H1 (cell line): ENCODE measurements at regions not wholly inside any gene's neighbourhood (a gene's known extent, or its start where the extent isn't known, plus 50 kb on each side); places are given as distances from the start of the nearest gene placed in this dataset.

Experiments used
- CTCF ChIA-PET: fragments of 300-600 bp; sonication (Branson Sonifier 250); formaldehyde crosslinking; loops from one replicate; lab custom pipeline; 2021; ENCODE audit not compliant: partially characterized antibody; lab: Charles Lee
- POLR2A ChIA-PET: fragments of 300-600 bp; sonication (Branson Sonifier 250); formaldehyde crosslinking; loops from one replicate; lab custom pipeline; 2021; ENCODE audit warnings: inconsistent platforms; ENCODE audit not compliant: partially characterized antibody; lab: Charles Lee
- DNase-seq, 2 experiments: peaks; one replicate each; pipeline versions ENCODE4 v3.0.0 to v3.0.0-alpha.2; 2010 to 2022; ENCODE audit warnings: low spot score in 2 of 2, low read depth in 1 of 2, mixed read lengths in 1 of 2
- FAIRE-seq: peaks from 2 replicates; lab custom pipeline; 2011; peaks lifted over from hg19 to GRCh38; lab: Jason Lieb, UNC
- H2AFZ ChIP-seq: 2 replicates; pipeline ENCODE4 v1.8.1; 2012; ENCODE audit warnings: low read length, inconsistent platforms
- H2AK5ac ChIP-seq: 2 replicates; pipeline ENCODE4 v1.6.1; 2013; ENCODE audit warnings: low read depth, low read length
- H2BK120ac ChIP-seq: replicated peaks from 2 replicates; pipeline ENCODE3; 2013; ENCODE audit warnings: low read depth, low read length, inconsistent platforms
- H2BK12ac ChIP-seq: 2 replicates; pipeline ENCODE4 v1.6.1; 2013; ENCODE audit warnings: low read depth, low read length
- H2BK15ac ChIP-seq: 2 replicates; pipeline ENCODE4 v1.6.1; 2013; ENCODE audit warnings: low read length
- H2BK20ac ChIP-seq: 2 replicates; pipeline ENCODE4 v1.6.1; 2013; ENCODE audit warnings: low read length
- H2BK5ac ChIP-seq: 2 replicates; pipeline ENCODE4 v1.6.1; 2013; ENCODE audit warnings: low read depth, low read length
- H3K14ac ChIP-seq: 2 replicates; pipeline ENCODE4 v1.6.1; 2013; ENCODE audit warnings: inconsistent platforms; ENCODE audit not compliant: insufficient read length
- H3K18ac ChIP-seq: 2 replicates; pipeline ENCODE4 v1.6.1; 2013; ENCODE audit warnings: low read length; ENCODE audit errors: extremely low read depth
- H3K23ac ChIP-seq: 2 replicates; pipeline ENCODE4 v1.6.1; 2013; ENCODE audit warnings: inconsistent platforms; ENCODE audit not compliant: insufficient read length
- H3K23me2 ChIP-seq: 2 replicates; pipeline ENCODE4 v1.6.1; 2013; ENCODE audit warnings: low read depth, low read length
- H3K27ac ChIP-seq: 2 replicates; pipeline ENCODE4 v1.6.1; 2011; ENCODE audit warnings: low read depth, low read length, inconsistent platforms
- H3K27me3 ChIP-seq, 4 experiments: replicated peaks in 1 of 4; 1 replicate in 1 of 4; 2 replicates in 3 of 4; pipeline versions ENCODE4 v1.6.1 to v1.8.1; 2011 to 2013; ENCODE audit warnings: low read length in 3 of 4, mild to moderate bottlenecking in 3 of 4, inconsistent platforms in 2 of 4, mixed read lengths in 2 of 4, moderate library complexity in 1 of 4; ENCODE audit not compliant: control insufficient read depth in 3 of 4, insufficient read depth in 3 of 4; ENCODE audit errors: extremely low read depth in 1 of 4
- H3K36me3 ChIP-seq, 4 experiments: 2 replicates each; pipeline versions ENCODE4 v1.6.1 to v1.8.1; 2011 to 2013; ENCODE audit warnings: mild to moderate bottlenecking in 4 of 4, low read length in 3 of 4, moderate library complexity in 2 of 4, control low read depth in 1 of 4, inconsistent platforms in 1 of 4; ENCODE audit not compliant: insufficient read depth in 4 of 4, control insufficient read depth in 2 of 4
- H3K4ac ChIP-seq: replicated peaks from 2 replicates; pipeline ENCODE3; 2013; ENCODE audit warnings: low read length, low read depth, mixed read lengths, inconsistent platforms; ENCODE audit not compliant: insufficient read length
- H3K4me1 ChIP-seq, 4 experiments: replicated peaks in 1 of 4; 1 replicate in 1 of 4; 2 replicates in 3 of 4; pipeline versions ENCODE4 v1.6.1 to v1.8.1; 2011 to 2013; ENCODE audit warnings: low read length in 3 of 4, inconsistent platforms in 2 of 4, mixed read lengths in 1 of 4; ENCODE audit not compliant: insufficient read depth in 4 of 4, control insufficient read depth in 3 of 4
- H3K4me2 ChIP-seq, 2 experiments: 2 replicates each; pipeline versions ENCODE4 v1.6.1 to v1.8.1; 2011 to 2013; ENCODE audit warnings: low read depth in 2 of 2, low read length in 2 of 2, control low read depth in 1 of 2, inconsistent platforms in 1 of 2, mild to moderate bottlenecking in 1 of 2; ENCODE audit not compliant: insufficient read depth in 1 of 2
- H3K4me3 ChIP-seq, 4 experiments: fragments of 200-600, 300-600 bp in 1 of 4; sonication (generic), shearing (Covaris generic), sonication (Bioruptor Twin) in 1 of 4; 2 replicates each; pipeline versions ENCODE4 v1.5.1 to v1.8.1; 2011 to 2016; ENCODE audit warnings: low read length in 4 of 4, low read depth in 3 of 4, control low read depth in 2 of 4, inconsistent platforms in 2 of 4, mild to moderate bottlenecking in 2 of 4, mixed read lengths in 1 of 4, moderate library complexity in 1 of 4; ENCODE audit not compliant: insufficient read depth in 2 of 4; ENCODE audit errors: extremely low read depth in 1 of 4
- H3K56ac ChIP-seq: replicated peaks from 2 replicates; pipeline ENCODE3; 2013; ENCODE audit warnings: low read depth, mild to moderate bottlenecking, mixed read lengths, low read length, inconsistent platforms; ENCODE audit not compliant: insufficient read length
- H3K79me1 ChIP-seq: 2 replicates; pipeline ENCODE4 v1.6.1; 2013; ENCODE audit warnings: low read depth, low read length, control low read depth
- H3K79me2 ChIP-seq, 2 experiments: 2 replicates each; pipeline versions ENCODE4 v1.6.1 to v1.8.1; 2012 to 2013; ENCODE audit warnings: low read length in 2 of 2, mild to moderate bottlenecking in 2 of 2, inconsistent platforms in 1 of 2; ENCODE audit not compliant: insufficient read depth in 2 of 2, control insufficient read depth in 1 of 2
- H3K9ac ChIP-seq, 4 experiments: replicated peaks in 1 of 4; 1 replicate in 1 of 4; 2 replicates in 3 of 4; pipeline versions ENCODE4 v1.6.1 to v1.8.1; 2011 to 2013; ENCODE audit warnings: low read depth in 3 of 4, low read length in 3 of 4, control low read depth in 2 of 4, mild to moderate bottlenecking in 2 of 4, moderate library complexity in 2 of 4, inconsistent platforms in 1 of 4; ENCODE audit errors: extremely low read depth in 1 of 4
- H3K9me3 ChIP-seq, 2 experiments: 2 replicates each; pipeline versions ENCODE4 v1.6.1 to v1.8.1; 2012 to 2013; ENCODE audit warnings: mild to moderate bottlenecking in 2 of 2, moderate library complexity in 2 of 2, control low read depth in 1 of 2, inconsistent platforms in 1 of 2, low read depth in 1 of 2, low read length in 1 of 2, mixed read lengths in 1 of 2; ENCODE audit not compliant: insufficient read depth in 2 of 2
- H4K20me1 ChIP-seq, 2 experiments: replicated peaks in 1 of 2; 2 replicates each; pipeline versions ENCODE3 to v1.8.1; 2011 to 2013; ENCODE audit warnings: inconsistent platforms in 2 of 2, low read length in 2 of 2, mild to moderate bottlenecking in 1 of 2; ENCODE audit not compliant: insufficient read depth in 2 of 2, control insufficient read depth in 1 of 2
- H4K5ac ChIP-seq: 2 replicates; pipeline ENCODE4 v1.6.1; 2013; ENCODE audit warnings: low read length, low read depth, mixed read lengths, inconsistent platforms; ENCODE audit not compliant: insufficient read length
- H4K8ac ChIP-seq: 2 replicates; pipeline ENCODE4 v1.8.0; 2013; ENCODE audit warnings: mild to moderate bottlenecking, moderate library complexity, low read length, inconsistent platforms; ENCODE audit not compliant: insufficient read depth; ENCODE audit errors: extremely low read depth
- H4K91ac ChIP-seq: replicated peaks from 2 replicates; pipeline ENCODE3; 2013; ENCODE audit warnings: low read length, mixed read lengths, inconsistent platforms; ENCODE audit not compliant: insufficient read length
- GTF2F1 ChIP-seq: IDR thresholded peaks from 2 replicates; pipeline ENCODE4 v1.6.1; 2012; ENCODE audit warnings: low read depth, low read length, improper control_type of control experiment, borderline replicate concordance
- HDAC2 ChIP-seq, 2 experiments: fragments of 300-600 bp in 1 of 2; sonication (generic) in 1 of 2; IDR thresholded peaks; 2 replicates each; pipeline ENCODE4 v1.6.1; 2011 to 2012; ENCODE audit warnings: low read depth in 2 of 2, low read length in 2 of 2, mild to moderate bottlenecking in 2 of 2, moderate library complexity in 2 of 2, borderline replicate concordance in 1 of 2, inconsistent platforms in 1 of 2
- SAP30 ChIP-seq: fragments of 300-600 bp; sonication (generic); IDR thresholded peaks from 2 replicates; pipeline ENCODE4 v1.7.1; 2012; ENCODE audit warnings: low read length, moderate library complexity, mild to moderate bottlenecking, inconsistent platforms; ENCODE audit not compliant: insufficient read depth, insufficient replicate concordance
- SP2 ChIP-seq: IDR thresholded peaks from 2 replicates; pipeline ENCODE4 v1.6.1; 2012; ENCODE audit warnings: mild to moderate bottlenecking, low read length, inconsistent platforms
- SRF ChIP-seq: IDR thresholded peaks from 2 replicates; pipeline ENCODE4 v1.6.1; 2011; ENCODE audit warnings: mild to moderate bottlenecking, low read depth, low read length, moderate library complexity
- SUZ12 ChIP-seq: fragments of 200-600 bp; sonication (generic); IDR thresholded peaks from 2 replicates; pipeline ENCODE4 v1.6.1; 2012; ENCODE audit warnings: mild to moderate bottlenecking, inconsistent platforms, low read length, moderate library complexity, mixed read lengths
- TAF1 ChIP-seq: IDR thresholded peaks from 2 replicates; pipeline ENCODE4 v1.6.1; 2011; ENCODE audit warnings: mild to moderate bottlenecking, low read depth, low read length
- TBP ChIP-seq: IDR thresholded peaks from 2 replicates; pipeline ENCODE4 v1.6.1; 2011; ENCODE audit warnings: low read depth, low read length, improper control_type of control experiment
- WGBS, 2 experiments: shearing (Covaris generic) in 1 of 2; methylation state at CpG; one replicate each; pipeline versions ENCODE4 v1.1.6 to v1.1.7; 2013 to 2015; ENCODE audit warnings: low lambda C conversion rate in 2 of 2, mixed read lengths in 2 of 2, inconsistent platforms in 1 of 2, low coverage in 1 of 2, missing lambda C conversion rate in 1 of 2; ENCODE audit not compliant: insufficient replicate concordance in 2 of 2, insufficient coverage in 1 of 2, insufficient read length in 1 of 2; ENCODE audit errors: extremely low coverage in 1 of 2, missing lambda C conversion rate in 1 of 2; 5-methylcytosine and 5-hydroxymethylcytosine counted together
- TF ChIP-seq, protein P1 (sequence below), 3 experiments: IDR thresholded peaks; 1 replicate in 2 of 3; 2 replicates in 1 of 3; pipeline versions ENCODE4 v1.5.1 to v1.6.1; 2011; ENCODE audit warnings: low read length in 3 of 3, mild to moderate bottlenecking in 3 of 3, inconsistent platforms in 2 of 3, low read depth in 1 of 3, moderate library complexity in 1 of 3; ENCODE audit not compliant: insufficient read depth in 1 of 3; ENCODE audit errors: control extremely low read depth in 1 of 3

DNA sequence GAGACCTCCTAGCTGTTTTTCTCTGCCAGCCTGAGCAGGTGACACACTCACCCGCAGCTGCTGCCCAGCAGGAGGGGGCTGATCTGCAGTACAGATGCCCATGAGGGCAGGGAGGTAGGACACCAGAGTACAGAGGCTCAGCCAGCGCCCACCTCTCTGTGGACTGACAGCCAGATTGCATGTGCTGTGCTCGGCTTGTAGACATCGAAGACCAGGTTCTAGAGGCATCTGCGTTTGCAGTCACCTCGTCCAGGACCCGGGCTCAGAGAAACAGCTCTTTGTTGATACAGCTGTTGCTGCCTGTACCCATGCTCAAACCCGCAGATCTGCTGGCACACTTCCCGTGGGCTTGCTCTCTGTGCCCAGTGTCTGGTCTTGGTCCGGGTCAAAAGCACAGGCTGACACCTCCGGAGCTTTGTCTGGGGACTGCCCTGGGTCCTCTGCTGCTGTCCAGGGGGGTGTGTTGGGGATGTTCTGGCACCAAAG is 224.7 kb downstream of the GLRX3 start:
- H3K27ac ChIP-seq = no peak overlapping the region
- H3K4me3 ChIP-seq = no peak overlapping the region
- H3K9ac ChIP-seq = no peak overlapping the region
- no peaks in the 10 kb centered on the region; a peak in 1 of 7 replicates for H3K4me1 ChIP-seq
- CTCF ChIA-PET = interaction anchor here (0.7 to 1.4 kb wide), 2 partner anchors 19 to 42 kb away, joined by 3 read pairs; no protein-coding TSS in a partner anchor
- no peak overlapping the region for H2BK5ac ChIP-seq
- POLR2A ChIA-PET = no interaction called here
- H2BK15ac ChIP-seq = no peak overlapping the region
- H3K27me3 ChIP-seq = no peaks in the 10 kb centered on the region
- H3K4me2 ChIP-seq = no peak overlapping the region
- 88% methylated on average over 5 of the region's 11 CpGs; no CpG with 5 or more reads in 1 of the 2 experiments for WGBS, 2 experiments
- no peak overlapping the region for H4K91ac ChIP-seq
- H3K23ac ChIP-seq = no peak overlapping the region
- DNase-seq (no peak), FAIRE-seq (no peak)
- H3K56ac ChIP-seq = no peak overlapping the region
- no peak overlapping the region for H2BK20ac ChIP-seq
- no peak overlapping the region for H2AK5ac ChIP-seq
- no peak overlapping the region for H2BK120ac ChIP-seq
- no peaks in the 10 kb centered on the region for H3K36me3 ChIP-seq
- no peak overlapping the region for H3K18ac ChIP-seq
- H3K23me2 ChIP-seq = no peaks in the 10 kb centered on the region
- H3K9me3 ChIP-seq = no peaks in the 10 kb centered on the region
- H3K4ac ChIP-seq = no peak overlapping the region
- H3K79me1 ChIP-seq = no peaks in the 10 kb centered on the region
- no peak overlapping the region for H3K14ac ChIP-seq
- peaks cover 0 to 1% of the 10 kb centered on the region in 2 experiments for H4K20me1 ChIP-seq
- H4K8ac ChIP-seq = no peak overlapping the region
- H3K79me2 ChIP-seq = no peaks in the 10 kb centered on the region
- H4K5ac ChIP-seq = no peak overlapping the region
- no peak overlapping the region for H2AFZ ChIP-seq
- no peak overlapping the region for H2BK12ac ChIP-seq
- TF ChIP-seq SAP30 (no peak), SRF (no peak), HDAC2 (IDR thresholded peaks at IDR 0.05; ENCODE audit: borderline replicate concordance in 1 of 2, low read depth in 2 of 2, low read length in 2 of 2) (no peak), SUZ12 (no peak), SP2 (no peak), TBP (no peak), TAF1 (no peak), GTF2F1 (no peak)
- TF ChIP-seq, protein P1, sequence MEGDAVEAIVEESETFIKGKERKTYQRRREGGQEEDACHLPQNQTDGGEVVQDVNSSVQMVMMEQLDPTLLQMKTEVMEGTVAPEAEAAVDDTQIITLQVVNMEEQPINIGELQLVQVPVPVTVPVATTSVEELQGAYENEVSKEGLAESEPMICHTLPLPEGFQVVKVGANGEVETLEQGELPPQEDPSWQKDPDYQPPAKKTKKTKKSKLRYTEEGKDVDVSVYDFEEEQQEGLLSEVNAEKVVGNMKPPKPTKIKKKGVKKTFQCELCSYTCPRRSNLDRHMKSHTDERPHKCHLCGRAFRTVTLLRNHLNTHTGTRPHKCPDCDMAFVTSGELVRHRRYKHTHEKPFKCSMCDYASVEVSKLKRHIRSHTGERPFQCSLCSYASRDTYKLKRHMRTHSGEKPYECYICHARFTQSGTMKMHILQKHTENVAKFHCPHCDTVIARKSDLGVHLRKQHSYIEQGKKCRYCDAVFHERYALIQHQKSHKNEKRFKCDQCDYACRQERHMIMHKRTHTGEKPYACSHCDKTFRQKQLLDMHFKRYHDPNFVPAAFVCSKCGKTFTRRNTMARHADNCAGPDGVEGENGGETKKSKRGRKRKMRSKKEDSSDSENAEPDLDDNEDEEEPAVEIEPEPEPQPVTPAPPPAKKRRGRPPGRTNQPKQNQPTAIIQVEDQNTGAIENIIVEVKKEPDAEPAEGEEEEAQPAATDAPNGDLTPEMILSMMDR (IDR thresholded peaks at IDR 0.05; ENCODE audit: control extremely low read depth in 1 of 3, insufficient read depth in 1 of 3, low read depth in 1 of 3, low read length in 3 of 3) = no peak
